C4-2B (cell line): ENCODE measurements at regions not wholly inside any gene's neighbourhood (a gene's known extent, or its start where the extent isn't known, plus 50 kb on each side); places are given as distances from the start of the nearest gene placed in this dataset.

Experiments used
- CTCF ChIP-seq: fragments of 450-650 bp; conservative IDR thresholded peaks from 2 replicates; pipeline ENCODE4 v1.5.1; 2017; ENCODE audit warnings: mild to moderate bottlenecking
- ZFX ChIP-seq: fragments of 450-650 bp; IDR thresholded peaks from 2 replicates; pipeline ENCODE4 v1.6.1; 2017

GRCh38 chr5:101036778-101037177 lies 133.7 kb upstream of the ST8SIA4 start:
- TF ChIP-seq CTCF (no peak), ZFX (no peak)
